MM.1S (cell line): ENCODE measurements at regions not wholly inside any gene's neighbourhood (a gene's known extent, or its start where the extent isn't known, plus 50 kb on each side); places are given as distances from the start of the nearest gene placed in this dataset.

Experiments
- DNase-seq: peaks from one replicate; pipeline ENCODE4 v3.0.0-alpha.2; 2015
- H2AFZ ChIP-seq: fragments of 300-600 bp; sonication (generic); 2 replicates; pipeline ENCODE4 v1.6.0; 2016; ENCODE audit warnings: antibody characterized with exemption, low read length
- H3F3A ChIP-seq: fragments of 300-600 bp; sonication (generic); 2 replicates; pipeline ENCODE4 v1.6.1; 2016; ENCODE audit warnings: mild to moderate bottlenecking, antibody characterized with exemption, low read length, moderate library complexity, mixed read lengths; ENCODE audit not compliant: insufficient read depth
- H3K27ac ChIP-seq: fragments of 300-600 bp; sonication (generic); 2 replicates; pipeline ENCODE4 v1.5.1; 2016; ENCODE audit warnings: mild to moderate bottlenecking, low read length
- H3K27me3 ChIP-seq: fragments of 300-600 bp; sonication (generic); replicated peaks from 2 replicates; pipeline ENCODE4 v1.6.0; 2016; ENCODE audit warnings: low read length; ENCODE audit not compliant: insufficient read depth
- H3K36me3 ChIP-seq: fragments of 300-600 bp; sonication (generic); replicated peaks from 2 replicates; pipeline ENCODE4 v1.6.1; 2016; ENCODE audit warnings: mild to moderate bottlenecking, low read length, mixed read lengths; ENCODE audit not compliant: insufficient read depth
- H3K4me1 ChIP-seq: fragments of 300-600 bp; sonication (generic); 2 replicates; pipeline ENCODE4 v1.6.1; 2016; ENCODE audit warnings: low read length, mixed read lengths
- H3K4me2 ChIP-seq: fragments of 300-600 bp; sonication (generic); 2 replicates; pipeline ENCODE4 v1.6.0; 2016; ENCODE audit warnings: low read depth, low read length
- H3K4me3 ChIP-seq: fragments of 300-600 bp; sonication (generic); 2 replicates; pipeline ENCODE4 v1.5.1; 2016; ENCODE audit warnings: low read length, mixed read lengths
- H3K79me2 ChIP-seq: fragments of 300-600 bp; sonication (generic); 2 replicates; pipeline ENCODE4 v1.6.1; 2016; ENCODE audit warnings: mixed run types, low read length, mixed read lengths
- H3K9ac ChIP-seq: fragments of 300-600 bp; sonication (generic); 2 replicates; pipeline ENCODE4 v1.6.1; 2016; ENCODE audit warnings: low read length, mixed read lengths
- H3K9me2 ChIP-seq: fragments of 300-600 bp; sonication (generic); replicated peaks from 2 replicates; pipeline ENCODE4 v1.6.1; 2016; ENCODE audit warnings: mild to moderate bottlenecking, low read length, mixed read lengths; ENCODE audit not compliant: insufficient read depth
- H3K9me3 ChIP-seq: fragments of 300-600 bp; sonication (generic); replicated peaks from 2 replicates; pipeline ENCODE4 v1.6.1; 2016; ENCODE audit warnings: mild to moderate bottlenecking, low read length, mixed read lengths; ENCODE audit not compliant: insufficient read depth
- H4K20me1 ChIP-seq: fragments of 300-600 bp; sonication (generic); 2 replicates; pipeline ENCODE4 v1.6.1; 2016; ENCODE audit warnings: mild to moderate bottlenecking, low read length, moderate library complexity, mixed read lengths; ENCODE audit not compliant: insufficient read depth
- EZH2 ChIP-seq: fragments of 300-600 bp; sonication (generic); optimal IDR thresholded peaks from 2 replicates; pipeline ENCODE3; 2017; ENCODE audit warnings: low read depth, mild to moderate bottlenecking, antibody characterized with exemption, low read length, mixed read lengths
- EZH2phosphoT487 ChIP-seq: fragments of 300-600 bp; sonication (generic); IDR thresholded peaks from 2 replicates; pipeline ENCODE4 v1.6.1; 2018; ENCODE audit warnings: antibody characterized with exemption, low read length
- TF ChIP-seq, protein P1 (sequence below): fragments of 300-600 bp; sonication (generic); IDR thresholded peaks from 2 replicates; pipeline ENCODE4 v1.5.1; 2016; ENCODE audit warnings: antibody characterized with exemption, low read length, mixed read lengths

DNA sequence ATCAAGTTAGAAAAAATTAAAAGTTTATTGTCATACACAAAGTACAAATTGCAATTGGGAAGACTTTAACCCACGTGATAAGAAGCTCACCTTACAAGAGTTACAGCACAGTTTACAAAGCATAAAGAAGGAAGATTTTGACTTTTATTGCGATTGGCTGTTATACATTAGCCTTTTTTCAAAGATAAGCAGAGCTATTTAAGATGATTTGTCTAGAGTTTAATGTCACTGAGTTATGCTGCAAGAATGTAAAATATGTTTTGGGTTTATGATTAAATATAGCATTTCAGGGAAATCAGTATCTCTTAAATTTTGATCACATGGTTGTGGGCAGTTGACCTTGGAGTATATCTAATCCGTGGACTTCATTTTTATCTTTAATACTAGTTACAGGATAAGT is 664.2 kb upstream of the PTCHD4 start:
- H3K9me3 ChIP-seq, result no peaks in the 10 kb centered on the region
- no peak for DNase-seq
- H3K4me1 ChIP-seq, result no peaks in the 10 kb centered on the region
- no peak overlapping the region for H3K27ac ChIP-seq
- TF ChIP-seq, protein P1, sequence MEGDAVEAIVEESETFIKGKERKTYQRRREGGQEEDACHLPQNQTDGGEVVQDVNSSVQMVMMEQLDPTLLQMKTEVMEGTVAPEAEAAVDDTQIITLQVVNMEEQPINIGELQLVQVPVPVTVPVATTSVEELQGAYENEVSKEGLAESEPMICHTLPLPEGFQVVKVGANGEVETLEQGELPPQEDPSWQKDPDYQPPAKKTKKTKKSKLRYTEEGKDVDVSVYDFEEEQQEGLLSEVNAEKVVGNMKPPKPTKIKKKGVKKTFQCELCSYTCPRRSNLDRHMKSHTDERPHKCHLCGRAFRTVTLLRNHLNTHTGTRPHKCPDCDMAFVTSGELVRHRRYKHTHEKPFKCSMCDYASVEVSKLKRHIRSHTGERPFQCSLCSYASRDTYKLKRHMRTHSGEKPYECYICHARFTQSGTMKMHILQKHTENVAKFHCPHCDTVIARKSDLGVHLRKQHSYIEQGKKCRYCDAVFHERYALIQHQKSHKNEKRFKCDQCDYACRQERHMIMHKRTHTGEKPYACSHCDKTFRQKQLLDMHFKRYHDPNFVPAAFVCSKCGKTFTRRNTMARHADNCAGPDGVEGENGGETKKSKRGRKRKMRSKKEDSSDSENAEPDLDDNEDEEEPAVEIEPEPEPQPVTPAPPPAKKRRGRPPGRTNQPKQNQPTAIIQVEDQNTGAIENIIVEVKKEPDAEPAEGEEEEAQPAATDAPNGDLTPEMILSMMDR, result no peak
- TF ChIP-seq EZH2 (no peak), EZH2phosphoT487 (no peak)
- H2AFZ ChIP-seq, result no peak overlapping the region
- no peaks in the 10 kb centered on the region for H4K20me1 ChIP-seq
- no peak overlapping the region for H3K9ac ChIP-seq
- no peaks in the 10 kb centered on the region for H3K36me3 ChIP-seq
- H3K9me2 ChIP-seq, result no peaks in the 10 kb centered on the region
- no peaks in the 10 kb centered on the region for H3F3A ChIP-seq
- no peaks in the 10 kb centered on the region for H3K79me2 ChIP-seq
- H3K4me3 ChIP-seq, result no peak overlapping the region
- no peaks in the 10 kb centered on the region for H3K27me3 ChIP-seq
- H3K4me2 ChIP-seq, result no peak overlapping the region

DNA sequence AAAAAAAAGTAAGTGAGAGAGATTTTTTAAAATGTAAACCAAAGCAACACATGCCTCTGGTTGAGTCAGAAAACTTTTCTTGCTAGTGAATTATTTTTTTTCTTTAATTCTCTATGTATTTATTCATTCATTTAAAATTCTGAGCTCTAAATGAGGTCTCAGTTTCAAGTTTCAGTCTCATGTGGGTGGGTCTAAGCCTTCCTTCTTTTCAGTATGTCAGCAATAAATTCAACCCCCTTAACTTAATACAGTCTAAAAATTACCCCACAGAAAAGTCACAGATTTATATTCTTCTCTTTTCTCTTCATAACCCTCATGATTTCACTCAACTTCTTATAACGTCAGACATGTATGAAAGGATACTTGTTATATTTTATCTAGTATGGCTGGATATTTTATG is 663.3 kb upstream of the PTCHD4 start:
- Histone ChIP-seq H3K27ac (no peak overlapping the region), H3K9me3 (no peaks in the 10 kb centered on the region), H3K4me2 (no peak overlapping the region), H3K4me1 (no peaks in the 10 kb centered on the region), H3K27me3 (no peaks in the 10 kb centered on the region), H3K9ac (no peak overlapping the region), H3F3A (no peaks in the 10 kb centered on the region), H2AFZ (no peak overlapping the region), H3K79me2 (no peaks in the 10 kb centered on the region), H3K4me3 (no peak overlapping the region), H3K36me3 (no peaks in the 10 kb centered on the region), H3K9me2 (no peaks in the 10 kb centered on the region), H4K20me1 (no peaks in the 10 kb centered on the region)
- DNase-seq, result no peak
- TF ChIP-seq EZH2 (no peak), EZH2phosphoT487 (no peak)

DNA sequence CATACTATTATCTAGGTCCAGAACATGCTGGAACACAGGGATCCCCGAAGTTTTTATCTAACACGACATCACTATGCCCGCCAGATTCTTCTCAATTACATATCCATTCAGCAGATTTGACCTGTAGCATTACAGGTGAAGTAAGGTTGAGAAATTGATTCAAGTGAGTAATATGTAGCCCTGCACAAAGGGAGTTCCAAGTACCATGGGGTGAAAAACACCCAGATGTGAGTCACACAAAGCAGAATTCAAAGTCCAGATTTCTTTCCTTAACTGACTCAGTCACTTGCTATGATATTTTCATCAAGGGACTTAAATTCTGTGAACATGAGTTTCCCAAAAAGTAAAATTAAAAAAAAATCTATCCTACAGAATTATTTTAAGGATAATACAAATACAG is 655.4 kb upstream of the PTCHD4 start:
- no peaks in the 10 kb centered on the region for H3K27me3 ChIP-seq
- DNase-seq, result no peak

DNA sequence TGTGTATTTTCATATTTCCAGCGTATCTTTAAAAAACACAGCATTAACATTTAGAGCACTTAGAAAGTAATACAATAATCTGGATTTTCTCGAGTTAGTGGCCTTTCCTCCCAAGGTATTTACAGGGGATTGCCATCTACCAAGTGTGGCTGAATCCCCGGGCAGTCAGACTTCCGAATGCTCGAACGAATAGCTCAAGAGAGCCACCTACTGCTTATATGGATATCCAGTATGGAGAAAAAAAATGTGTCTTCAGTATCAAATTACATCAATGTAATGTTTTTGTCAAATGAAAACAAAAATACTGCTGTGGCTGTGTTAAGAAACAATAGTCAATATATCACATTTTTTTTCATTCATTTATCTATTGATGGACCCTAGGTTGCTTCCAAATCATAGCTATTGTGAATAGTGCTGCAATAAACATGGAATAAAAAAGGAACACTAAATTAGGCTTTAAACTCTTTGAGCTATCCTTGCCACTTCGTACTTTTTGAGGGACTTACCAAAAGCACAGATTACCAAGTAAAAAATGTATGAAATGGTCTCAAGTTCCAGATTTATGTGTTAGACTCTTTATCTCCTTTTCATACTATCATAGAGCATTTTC is 654.5 kb upstream of the PTCHD4 start:
- DNase-seq, result peak; percentile 15
- no peaks in the 10 kb centered on the region for H3K9me3 ChIP-seq
- H3K9ac ChIP-seq, result no peak overlapping the region
- H3K27me3 ChIP-seq, result no peaks in the 10 kb centered on the region
- no peak overlapping the region for H3K4me3 ChIP-seq
- H3K36me3 ChIP-seq, result no peaks in the 10 kb centered on the region
- H2AFZ ChIP-seq, result no peak overlapping the region
- no peaks in the 10 kb centered on the region for H3K4me1 ChIP-seq
- H3K79me2 ChIP-seq, result no peaks in the 10 kb centered on the region
- TF ChIP-seq EZH2phosphoT487 (no peak), EZH2 (no peak)
- TF ChIP-seq, protein P1, result peak; percentile 45
- H3K4me2 ChIP-seq, result no peak overlapping the region
- H3K9me2 ChIP-seq, result no peaks in the 10 kb centered on the region
- no peak overlapping the region for H3K27ac ChIP-seq
- H4K20me1 ChIP-seq, result no peaks in the 10 kb centered on the region
- no peaks in the 10 kb centered on the region; the same call in 1 of the 2 replicates for H3F3A ChIP-seq

More for the DNA sequence above, 655.4 kb upstream of the PTCHD4 start:
- no peaks in the 10 kb centered on the region for H3K79me2 ChIP-seq
- H3K36me3 ChIP-seq, result no peaks in the 10 kb centered on the region
- no peaks in the 10 kb centered on the region for H4K20me1 ChIP-seq
- H2AFZ ChIP-seq, result no peak overlapping the region
- no peak for TF ChIP-seq EZH2phosphoT487
- TF ChIP-seq EZH2, result no peak
- TF ChIP-seq, protein P1, result no peak
- no peaks in the 10 kb centered on the region for H3K4me1 ChIP-seq
- H3K9me3 ChIP-seq, result no peaks in the 10 kb centered on the region
- H3K9me2 ChIP-seq, result no peaks in the 10 kb centered on the region
- no peaks in the 10 kb centered on the region; the same call in 1 of the 2 replicates for H3F3A ChIP-seq
- no peak overlapping the region for H3K9ac ChIP-seq
- no peak overlapping the region for H3K4me3 ChIP-seq
- no peak overlapping the region for H3K4me2 ChIP-seq
- no peak overlapping the region for H3K27ac ChIP-seq
